ENCODE measurements at regions not wholly inside any gene's neighbourhood (a gene's known extent, or its start where the extent isn't known, plus 50 kb on each side); places are given as distances from the start of the nearest gene placed in this dataset.

DNA sequence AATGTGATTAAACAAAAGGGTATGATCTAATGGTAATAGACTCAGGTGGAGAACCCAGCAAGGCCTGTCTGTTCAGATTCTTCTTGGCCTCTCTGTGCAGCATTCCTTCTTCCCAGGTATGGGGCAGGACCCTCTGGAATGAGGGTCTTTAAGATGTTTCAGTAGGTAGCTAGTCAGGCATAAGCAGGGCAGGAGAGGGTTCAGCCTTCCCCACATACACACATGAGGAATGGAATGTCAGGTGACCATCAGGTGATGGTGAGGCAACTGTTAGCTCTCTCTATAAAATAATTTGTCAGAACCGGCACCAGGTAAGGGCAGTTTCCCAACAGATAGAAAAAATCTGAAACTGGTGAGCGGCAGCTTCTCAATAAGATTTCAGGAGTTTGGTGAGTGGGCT is 222.3 kb upstream of the PHYHIPL start:
- TF ChIP-seq CTCF (IDR thresholded peaks at IDR 0.05), result no peak
- TF ChIP-seq POLR2A (IDR thresholded peaks at IDR 0.05), result no peak
- no peak for TF ChIP-seq POLR2AphosphoS5 (IDR thresholded peaks at IDR 0.05; ENCODE audit: insufficient read depth in 1 of 2, low read depth in 1 of 2)
